Smooth muscle cell (in vitro differentiated cells): ENCODE measurements at regions not wholly inside any gene's neighbourhood (a gene's known extent, or its start where the extent isn't known, plus 50 kb on each side); places are given as distances from the start of the nearest gene placed in this dataset.

Source experiments
- DNase-seq: peaks from one replicate; lab custom pipeline; 2025; ENCODE audit not compliant: unreplicated experiment; lab: John Stamatoyannopoulos, UW
- H2AFZ ChIP-seq: fragments of 200-600 bp; sonication (generic); 2 replicates; pipeline ENCODE4 v1.6.0; 2016; ENCODE audit warnings: antibody characterized with exemption, low read depth, mild to moderate bottlenecking
- H3F3A ChIP-seq: fragments of 200-600 bp; sonication (generic); 2 replicates; pipeline ENCODE4 v1.6.0; 2017; ENCODE audit warnings: antibody characterized with exemption, low read depth
- H3K27ac ChIP-seq: fragments of 200-600 bp; sonication (generic); 2 replicates; pipeline ENCODE4 v1.5.1; 2016; ENCODE audit warnings: low read depth, mild to moderate bottlenecking
- H3K27me3 ChIP-seq: fragments of 200-600 bp; sonication (generic); 2 replicates; pipeline ENCODE4 v1.6.1; 2016; ENCODE audit warnings: low read depth, mild to moderate bottlenecking
- H3K36me3 ChIP-seq: fragments of 200-600 bp; sonication (generic); 2 replicates; pipeline ENCODE4 v1.5.1; 2016; ENCODE audit warnings: low read depth
- H3K4me1 ChIP-seq: fragments of 200-600 bp; sonication (generic); 2 replicates; pipeline ENCODE4 v1.5.1; 2016; ENCODE audit warnings: low read depth
- H3K4me2 ChIP-seq: fragments of 200-600 bp; sonication (generic); 2 replicates; pipeline ENCODE4 v1.6.0; 2016; ENCODE audit warnings: mild to moderate bottlenecking
- H3K4me3 ChIP-seq: fragments of 200-600 bp; sonication (generic); 2 replicates; pipeline ENCODE4 v1.5.1; 2016; ENCODE audit warnings: mild to moderate bottlenecking
- H3K79me2 ChIP-seq: fragments of 200-600 bp; sonication (generic); 2 replicates; pipeline ENCODE4 v1.6.0; 2016; ENCODE audit warnings: low read depth, mild to moderate bottlenecking
- H3K9ac ChIP-seq: fragments of 200-600 bp; sonication (generic); 2 replicates; pipeline ENCODE4 v1.6.0; 2016; ENCODE audit warnings: low read depth
- H3K9me3 ChIP-seq: fragments of 200-600 bp; sonication (generic); replicated peaks from 2 replicates; pipeline ENCODE4 v1.5.1; 2016; ENCODE audit warnings: low read depth
- H4K20me1 ChIP-seq: fragments of 200-600 bp; sonication (generic); 2 replicates; pipeline ENCODE4 v1.6.0; 2016; ENCODE audit warnings: low read depth
- WGBS: methylation state at CpG from one replicate; pipeline ENCODE4 v1.1.7; 2016; ENCODE audit warnings: low lambda C conversion rate; 5-methylcytosine and 5-hydroxymethylcytosine counted together
- TF ChIP-seq, protein P1 (sequence below): fragments of 200-600 bp; sonication (generic); IDR thresholded peaks from 2 replicates; pipeline ENCODE4 v1.5.1; 2017; ENCODE audit warnings: borderline replicate concordance, mild to moderate bottlenecking, antibody characterized with exemption; ENCODE audit not compliant: insufficient read depth, poor library complexity, severe bottlenecking

DNA sequence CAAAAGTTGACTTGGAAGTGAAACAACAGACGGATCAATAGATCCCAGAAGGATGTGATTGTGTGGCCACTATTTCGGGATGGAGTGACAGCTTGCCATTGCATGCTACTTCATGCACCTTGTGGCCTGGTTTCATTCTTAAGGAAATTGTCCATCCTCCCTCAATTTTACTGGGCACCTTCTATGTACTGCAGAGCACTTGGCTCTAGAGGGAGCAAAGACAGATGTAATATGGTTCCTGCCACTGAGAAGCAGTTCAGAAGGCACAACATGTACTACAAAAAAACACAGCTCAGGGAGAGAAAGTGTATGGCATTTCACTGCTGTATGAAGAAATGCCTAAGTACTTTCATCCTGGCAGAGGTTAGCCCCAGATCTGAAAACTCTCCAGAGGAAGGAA is 91.9 kb downstream of the FOXA2 start:
- no peaks in the 10 kb centered on the region for H3K9me3 ChIP-seq
- no peaks in the 10 kb centered on the region for H3F3A ChIP-seq
- H2AFZ ChIP-seq, result no peak overlapping the region
- no peaks in the 10 kb centered on the region for H3K79me2 ChIP-seq
- WGBS, result 92% methylated on average over 2 of the region's 2 CpGs
- H3K4me2 ChIP-seq, result no peak overlapping the region
- no peak overlapping the region for H3K9ac ChIP-seq
- no peak for DNase-seq
- TF ChIP-seq, protein P1, sequence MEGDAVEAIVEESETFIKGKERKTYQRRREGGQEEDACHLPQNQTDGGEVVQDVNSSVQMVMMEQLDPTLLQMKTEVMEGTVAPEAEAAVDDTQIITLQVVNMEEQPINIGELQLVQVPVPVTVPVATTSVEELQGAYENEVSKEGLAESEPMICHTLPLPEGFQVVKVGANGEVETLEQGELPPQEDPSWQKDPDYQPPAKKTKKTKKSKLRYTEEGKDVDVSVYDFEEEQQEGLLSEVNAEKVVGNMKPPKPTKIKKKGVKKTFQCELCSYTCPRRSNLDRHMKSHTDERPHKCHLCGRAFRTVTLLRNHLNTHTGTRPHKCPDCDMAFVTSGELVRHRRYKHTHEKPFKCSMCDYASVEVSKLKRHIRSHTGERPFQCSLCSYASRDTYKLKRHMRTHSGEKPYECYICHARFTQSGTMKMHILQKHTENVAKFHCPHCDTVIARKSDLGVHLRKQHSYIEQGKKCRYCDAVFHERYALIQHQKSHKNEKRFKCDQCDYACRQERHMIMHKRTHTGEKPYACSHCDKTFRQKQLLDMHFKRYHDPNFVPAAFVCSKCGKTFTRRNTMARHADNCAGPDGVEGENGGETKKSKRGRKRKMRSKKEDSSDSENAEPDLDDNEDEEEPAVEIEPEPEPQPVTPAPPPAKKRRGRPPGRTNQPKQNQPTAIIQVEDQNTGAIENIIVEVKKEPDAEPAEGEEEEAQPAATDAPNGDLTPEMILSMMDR, result no peak
- no peaks in the 10 kb centered on the region for H3K27me3 ChIP-seq
- H3K36me3 ChIP-seq, result no peaks in the 10 kb centered on the region
- no peak overlapping the region for H3K27ac ChIP-seq
- no peak overlapping the region for H3K4me3 ChIP-seq
- H4K20me1 ChIP-seq, result no peaks in the 10 kb centered on the region
- H3K4me1 ChIP-seq, result no peaks in the 10 kb centered on the region

DNA sequence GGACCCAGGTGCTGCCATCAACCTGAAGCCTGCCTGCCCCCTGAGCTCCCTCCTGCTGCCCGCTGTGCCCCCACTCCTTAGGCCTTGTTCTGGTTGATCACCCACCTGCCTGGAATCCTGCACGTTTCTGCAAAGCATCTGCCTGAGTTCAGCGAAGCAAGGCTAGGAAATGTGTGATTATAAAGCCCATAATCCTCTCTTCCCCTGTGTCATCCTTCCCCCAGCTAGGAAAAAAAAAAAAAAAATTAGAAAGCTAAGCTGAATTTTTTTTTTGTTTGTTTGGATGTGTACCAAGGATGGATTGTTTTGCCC is 93.2 kb downstream of the FOXA2 start:
- H3K79me2 ChIP-seq, result no peaks in the 10 kb centered on the region
- no peak overlapping the region for H2AFZ ChIP-seq
- no peaks in the 10 kb centered on the region for H3K36me3 ChIP-seq
- no peak overlapping the region for H3K27ac ChIP-seq
- 77% methylated on average over 3 of the region's 3 CpGs for WGBS
- no peaks in the 10 kb centered on the region for H3K9me3 ChIP-seq
- no peaks in the 10 kb centered on the region for H3K27me3 ChIP-seq
- DNase-seq, result no peak
- H4K20me1 ChIP-seq, result no peaks in the 10 kb centered on the region
- TF ChIP-seq, protein P1, result no peak
- no peaks in the 10 kb centered on the region for H3F3A ChIP-seq
- H3K4me1 ChIP-seq, result no peaks in the 10 kb centered on the region
- H3K9ac ChIP-seq, result no peak overlapping the region
- no peak overlapping the region for H3K4me3 ChIP-seq
- no peak overlapping the region for H3K4me2 ChIP-seq

DNA sequence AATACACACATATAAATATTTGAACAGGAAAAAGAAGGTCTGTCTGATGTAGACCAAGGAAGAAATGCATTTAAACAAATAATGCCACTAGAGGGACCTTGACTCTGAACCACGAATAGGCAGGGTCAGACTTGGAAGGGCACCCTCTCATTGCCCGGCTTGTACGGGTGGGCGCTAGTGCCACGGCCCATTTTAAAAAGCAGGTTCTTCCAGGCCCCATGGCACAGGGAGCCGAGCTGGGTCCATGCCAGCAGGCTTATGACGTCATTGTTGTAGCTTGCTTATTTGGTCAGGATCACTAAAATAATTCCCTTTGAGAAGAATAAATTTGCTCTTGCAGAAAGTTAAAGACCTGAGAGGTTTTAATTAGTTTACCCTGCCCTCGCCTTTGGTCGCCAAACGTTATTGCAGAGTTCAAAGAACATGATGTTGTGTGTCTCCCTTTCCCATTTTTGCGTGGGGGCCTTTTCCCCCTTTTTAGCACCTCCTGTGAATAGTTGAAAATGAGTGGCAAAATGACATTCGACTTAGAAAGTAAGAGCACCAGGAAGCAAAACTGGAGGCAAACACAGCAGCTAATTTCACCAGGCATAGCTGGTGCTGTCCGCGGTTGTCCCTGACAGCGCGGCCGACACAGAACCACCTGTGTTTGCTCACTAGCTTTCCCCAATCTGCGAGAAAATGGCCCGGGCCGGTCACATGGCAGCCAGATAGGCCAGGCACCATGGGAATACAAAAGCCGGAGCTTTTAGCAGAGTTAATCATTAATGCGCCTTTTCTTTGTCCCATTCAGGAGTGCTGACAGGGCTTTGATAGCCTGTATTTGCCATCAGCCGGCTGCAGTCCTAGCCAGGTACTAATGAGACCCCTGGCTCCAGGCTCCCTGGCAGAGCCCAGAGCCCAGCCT is 93.8 kb downstream of the FOXA2 start:
- no peaks in the 10 kb centered on the region for H3K27me3 ChIP-seq
- H3K9me3 ChIP-seq, result no peaks in the 10 kb centered on the region
- 79% methylated on average over 23 of the region's 23 CpGs for WGBS
- no peak overlapping the region for H3K9ac ChIP-seq
- no peaks in the 10 kb centered on the region for H3K79me2 ChIP-seq
- H3K4me3 ChIP-seq, result no peak overlapping the region
- no peaks in the 10 kb centered on the region for H4K20me1 ChIP-seq
- no peaks in the 10 kb centered on the region for H3F3A ChIP-seq
- H3K4me1 ChIP-seq, result no peaks in the 10 kb centered on the region
- TF ChIP-seq, protein P1, result no peak
- H3K27ac ChIP-seq, result no peak overlapping the region
- H3K36me3 ChIP-seq, result no peaks in the 10 kb centered on the region
- no peak for DNase-seq
- H2AFZ ChIP-seq, result no peak overlapping the region
- H3K4me2 ChIP-seq, result no peak overlapping the region
